Endothelial cell of umbilical vein (primary cell): ENCODE measurements at regions not wholly inside any gene's neighbourhood (a gene's known extent, or its start where the extent isn't known, plus 50 kb on each side); places are given as distances from the start of the nearest gene placed in this dataset.

Experiments used
- CTCF ChIP-seq, 2 donors: IDR thresholded peaks; 1 replicate in 1 of 2; 2 replicates in 1 of 2; pipeline ENCODE4 v1.5.1; 2011; ENCODE audit warnings: low read length in 2 of 2, mild to moderate bottlenecking in 2 of 2, moderate library complexity in 2 of 2, control low read depth in 1 of 2, inconsistent platforms in 1 of 2, low read depth in 1 of 2; ENCODE audit not compliant: insufficient read depth in 1 of 2; ENCODE audit errors: extremely low read depth in 1 of 2
- FOS ChIP-seq: IDR thresholded peaks from 2 replicates; pipeline ENCODE4 v1.6.1; 2011; ENCODE audit warnings: mild to moderate bottlenecking, low read length, moderate library complexity, borderline replicate concordance; ENCODE audit not compliant: insufficient read depth
- POLR2A ChIP-seq: IDR thresholded peaks from 2 replicates; pipeline ENCODE4 v1.6.1; 2012; ENCODE audit warnings: low read depth, mild to moderate bottlenecking, control low read depth, low read length
- POLR2AphosphoS5 ChIP-seq: IDR thresholded peaks from 2 replicates; pipeline ENCODE4 v1.6.1; 2012; ENCODE audit warnings: low read depth, mild to moderate bottlenecking, control low read depth, low read length, moderate library complexity; ENCODE audit not compliant: insufficient read depth

DNA sequence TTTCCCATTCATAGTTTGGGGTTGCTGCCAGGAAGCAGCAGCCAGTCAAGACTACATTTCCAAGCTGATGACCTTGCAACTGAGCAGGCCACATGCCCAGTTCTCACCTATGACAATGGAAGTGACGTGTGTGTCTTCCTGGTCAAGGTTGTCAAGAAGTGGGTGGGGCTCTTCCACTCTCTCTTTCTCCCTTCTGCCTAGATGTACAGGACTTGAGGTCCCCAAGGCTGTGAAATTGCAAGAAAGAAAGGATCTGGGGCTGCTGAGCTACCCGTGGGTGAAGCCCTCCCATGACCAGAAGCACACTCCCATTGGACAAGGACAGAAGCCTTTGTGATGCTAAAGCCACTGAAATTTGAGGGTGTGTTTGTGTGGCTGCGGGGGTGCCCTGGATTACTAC, 175.1 kb downstream of the LINC00237 start:
- TF ChIP-seq POLR2A, result no peak
- TF ChIP-seq CTCF (IDR thresholded peaks at IDR 0.05; ENCODE audit: extremely low read depth in 1 of 2, insufficient read depth in 1 of 2, low read depth in 1 of 2, low read length in 2 of 2), result no peak
- TF ChIP-seq POLR2AphosphoS5, result no peak
- no peak for TF ChIP-seq FOS
